Natural killer cell (primary cell): ENCODE measurements at regions not wholly inside any gene's neighbourhood (a gene's known extent, or its start where the extent isn't known, plus 50 kb on each side); places are given as distances from the start of the nearest gene placed in this dataset.

Experiments used
- ATAC-seq, 3 donors: fragments of 150-1000 bp in 2 of 3; fragments of 200-7000 bp in 1 of 3; cut with Tn5 transposase; 1 replicate in 1 of 3; 2 replicates in 2 of 3; pipeline ENCODE4 v1.10.0; 2021; ENCODE audit warnings: mild to moderate bottlenecking in 2 of 3, moderate library complexity in 2 of 3
- DNase-seq, 2 donors: peaks; one replicate each; pipeline versions ENCODE4 v3.0.0 to v3.0.0-alpha.2; 2013 to 2021; ENCODE audit warnings: mixed read lengths in 1 of 2
- H3K27ac ChIP-seq: one replicate; pipeline ENCODE4 v1.5.1; 2013; ENCODE audit warnings: mild to moderate bottlenecking, low read length
- H3K27me3 ChIP-seq: one replicate; pipeline ENCODE4 v1.6.1; 2013; ENCODE audit warnings: low read length; ENCODE audit not compliant: control insufficient read depth, insufficient read depth
- H3K36me3 ChIP-seq: one replicate; pipeline ENCODE4 v1.6.1; 2013; ENCODE audit warnings: low read length; ENCODE audit not compliant: control insufficient read depth, insufficient read depth
- H3K4me1 ChIP-seq: one replicate; pipeline ENCODE4 v1.6.1; 2013; ENCODE audit warnings: low read length; ENCODE audit not compliant: control insufficient read depth, insufficient read depth
- H3K4me3 ChIP-seq: one replicate; pipeline ENCODE4 v1.5.1; 2013; ENCODE audit warnings: low read length
- H3K9me3 ChIP-seq: one replicate; pipeline ENCODE4 v1.6.1; 2013; ENCODE audit warnings: low read length; ENCODE audit not compliant: control insufficient read depth, insufficient read depth
- H3K27ac Mint-ChIP-seq, 2 donors: one replicate each; pipeline ENCODE4 v1.8.0; 2022; ENCODE audit warnings: mild to moderate bottlenecking in 2 of 2, mixed read lengths in 2 of 2, moderate library complexity in 1 of 2
- H3K27me3 Mint-ChIP-seq, 2 donors: one replicate each; pipeline ENCODE4 v1.8.0; 2022; ENCODE audit warnings: low read depth in 2 of 2, mixed read lengths in 2 of 2
- H3K36me3 Mint-ChIP-seq: one replicate; pipeline ENCODE4 v1.8.0; 2022; ENCODE audit warnings: mixed read lengths
- H3K4me1 Mint-ChIP-seq, 2 donors: one replicate each; pipeline ENCODE4 v1.8.0; 2022; ENCODE audit warnings: mixed read lengths in 2 of 2
- H3K4me3 Mint-ChIP-seq: one replicate; pipeline ENCODE4 v1.8.0; 2022; ENCODE audit warnings: mild to moderate bottlenecking, moderate library complexity, mixed read lengths
- H3K9me3 Mint-ChIP-seq, 2 donors: one replicate each; pipeline ENCODE4 v1.8.0; 2022; ENCODE audit warnings: mixed read lengths in 2 of 2
- WGBS: methylation state at CpG from one replicate; pipeline ENCODE4 v1.1.7; 2013; ENCODE audit warnings: missing lambda C conversion rate; ENCODE audit not compliant: insufficient coverage; 5-methylcytosine and 5-hydroxymethylcytosine counted together
- intact Hi-C: fragments of 100-400 bp; cut with micrococcal nuclease; formaldehyde crosslinking; loops from one replicate; pipeline ENCODE4 v1.14.2; 2022
- TF ChIP-seq, protein P1 (sequence below): fragments of 200-600 bp; IDR thresholded peaks from one replicate; pipeline ENCODE4 v1.8.0; 2022; ENCODE audit warnings: antibody characterized with exemption

DNA sequence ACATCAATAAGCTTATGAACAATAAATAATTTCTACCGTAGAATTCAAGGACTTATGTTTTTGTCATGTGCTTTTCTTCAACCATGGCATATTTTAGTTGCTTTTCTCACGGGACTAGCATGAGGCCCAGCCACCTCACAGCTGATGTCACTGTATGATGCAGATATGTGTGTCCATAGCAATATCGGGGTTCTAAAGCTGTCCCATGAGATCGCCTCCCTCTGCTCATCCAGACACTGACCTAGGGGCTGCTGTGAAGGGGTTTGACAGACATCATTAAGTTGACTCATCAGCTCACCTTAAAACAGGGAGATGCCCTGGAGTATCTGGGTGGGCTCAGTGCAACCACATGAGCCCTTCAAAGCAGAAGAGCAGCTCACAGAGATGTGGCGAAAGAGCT is 210.3 kb upstream of the AJAP1 start:
- no peaks in the 10 kb centered on the region for H3K36me3 Mint-ChIP-seq
- H3K4me1 Mint-ChIP-seq = no peaks in the 10 kb centered on the region
- no peak overlapping the region for H3K27ac Mint-ChIP-seq

DNA sequence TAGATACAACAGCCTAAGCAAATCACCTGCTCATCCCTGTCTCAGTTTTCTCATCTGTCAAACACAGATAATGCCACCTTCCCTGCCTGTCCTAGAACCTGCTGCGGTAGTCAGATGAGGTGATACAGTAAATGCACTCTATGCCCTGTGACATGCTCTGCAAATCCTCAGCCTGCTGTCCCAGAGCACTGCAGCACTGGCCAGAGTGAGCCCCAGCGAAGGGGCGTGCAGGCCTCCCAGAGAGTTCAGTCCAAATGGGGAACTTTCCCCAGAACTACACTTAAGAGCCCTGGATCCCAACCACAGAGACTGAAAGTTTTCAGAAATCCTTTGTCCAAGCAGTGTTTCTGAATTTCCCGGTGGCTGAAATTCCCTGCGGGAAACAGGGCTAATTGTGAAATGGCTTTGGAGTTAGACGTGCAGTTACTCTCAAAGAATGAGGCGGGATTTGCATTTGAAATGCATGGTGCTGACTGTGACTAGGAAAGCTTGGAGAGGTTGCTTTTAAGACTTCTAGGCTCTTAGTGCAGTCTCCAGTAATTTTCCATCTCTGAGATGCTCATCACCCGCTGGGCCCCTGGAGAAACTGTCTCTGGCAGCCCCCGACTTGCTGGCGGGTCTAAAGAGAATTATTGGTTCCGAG is 206.5 kb upstream of the AJAP1 start:
- Histone ChIP-seq H3K27me3 (no peaks in the 10 kb centered on the region), H3K36me3 (no peaks in the 10 kb centered on the region), H3K4me3 (no peak overlapping the region), H3K4me1 (no peaks in the 10 kb centered on the region), H3K27ac (no peak overlapping the region), H3K9me3 (no peaks in the 10 kb centered on the region)
- Mint-ChIP-seq H3K27me3 (peaks cover 21 to 52% of the 10 kb centered on the region in 2 donors), H3K4me3 (no peak overlapping the region), H3K36me3 (no peaks in the 10 kb centered on the region), H3K4me1 (no peaks in the 10 kb centered on the region), H3K9me3 (no peaks in the 10 kb centered on the region), H3K27ac (no peak overlapping the region)
- DNase-seq = no peak
- TF ChIP-seq, protein P1, sequence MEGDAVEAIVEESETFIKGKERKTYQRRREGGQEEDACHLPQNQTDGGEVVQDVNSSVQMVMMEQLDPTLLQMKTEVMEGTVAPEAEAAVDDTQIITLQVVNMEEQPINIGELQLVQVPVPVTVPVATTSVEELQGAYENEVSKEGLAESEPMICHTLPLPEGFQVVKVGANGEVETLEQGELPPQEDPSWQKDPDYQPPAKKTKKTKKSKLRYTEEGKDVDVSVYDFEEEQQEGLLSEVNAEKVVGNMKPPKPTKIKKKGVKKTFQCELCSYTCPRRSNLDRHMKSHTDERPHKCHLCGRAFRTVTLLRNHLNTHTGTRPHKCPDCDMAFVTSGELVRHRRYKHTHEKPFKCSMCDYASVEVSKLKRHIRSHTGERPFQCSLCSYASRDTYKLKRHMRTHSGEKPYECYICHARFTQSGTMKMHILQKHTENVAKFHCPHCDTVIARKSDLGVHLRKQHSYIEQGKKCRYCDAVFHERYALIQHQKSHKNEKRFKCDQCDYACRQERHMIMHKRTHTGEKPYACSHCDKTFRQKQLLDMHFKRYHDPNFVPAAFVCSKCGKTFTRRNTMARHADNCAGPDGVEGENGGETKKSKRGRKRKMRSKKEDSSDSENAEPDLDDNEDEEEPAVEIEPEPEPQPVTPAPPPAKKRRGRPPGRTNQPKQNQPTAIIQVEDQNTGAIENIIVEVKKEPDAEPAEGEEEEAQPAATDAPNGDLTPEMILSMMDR = no peak
- intact Hi-C loops = no loop called here
- no peak for ATAC-seq
- WGBS = 62% methylated on average over 11 of the region's 11 CpGs

More for the DNA sequence above, 210.3 kb upstream of the AJAP1 start:
- Mint-ChIP-seq H3K9me3 (no peaks in the 10 kb centered on the region), H3K27me3 (peaks cover 21 to 59% of the 10 kb centered on the region in 2 donors), H3K4me3 (no peak overlapping the region)
- TF ChIP-seq, protein P1 = no peak
- Histone ChIP-seq H3K9me3 (no peaks in the 10 kb centered on the region), H3K4me1 (no peaks in the 10 kb centered on the region), H3K4me3 (no peak overlapping the region), H3K27ac (no peak overlapping the region), H3K27me3 (no peaks in the 10 kb centered on the region), H3K36me3 (no peaks in the 10 kb centered on the region)
- 86% methylated on average over 5 of the region's 5 CpGs for WGBS
- no peak for DNase-seq
- no peak for ATAC-seq
- intact Hi-C loops = no loop called here

DNA sequence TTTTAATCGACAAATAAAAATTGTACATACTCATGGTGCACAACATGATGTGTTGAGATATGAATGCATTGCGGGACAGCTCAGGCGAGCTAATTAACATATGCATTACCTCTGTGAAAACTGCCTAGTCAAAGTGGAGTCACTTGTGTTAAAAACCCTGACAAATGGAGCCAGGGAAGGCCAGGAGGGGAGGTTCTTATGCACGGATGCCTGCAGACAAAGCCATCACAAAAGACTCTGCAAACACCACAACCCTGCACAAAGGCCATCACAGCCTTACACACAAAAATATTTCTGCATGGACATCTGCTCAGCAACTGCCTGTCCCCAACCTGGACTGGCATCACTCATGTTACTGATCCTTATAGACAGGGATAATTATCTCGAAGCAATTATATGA is 204.4 kb upstream of the AJAP1 start:
- Histone ChIP-seq H3K4me1 (no peaks in the 10 kb centered on the region), H3K36me3 (no peaks in the 10 kb centered on the region), H3K4me3 (no peak overlapping the region), H3K27ac (no peak overlapping the region), H3K27me3 (no peaks in the 10 kb centered on the region), H3K9me3 (no peaks in the 10 kb centered on the region)
- H3K27me3 Mint-ChIP-seq = peaks cover 14 to 36% of the 10 kb centered on the region in 2 donors
- TF ChIP-seq, protein P1 = no peak
- H3K9me3 Mint-ChIP-seq = no peaks in the 10 kb centered on the region
- intact Hi-C loops = no loop called here
- H3K4me1 Mint-ChIP-seq = no peaks in the 10 kb centered on the region
- H3K4me3 Mint-ChIP-seq = no peak overlapping the region
- no peak for DNase-seq
- H3K27ac Mint-ChIP-seq = no peak overlapping the region
- 88% methylated on average over 5 of the region's 5 CpGs for WGBS
- ATAC-seq = no peak
- H3K36me3 Mint-ChIP-seq = no peaks in the 10 kb centered on the region

DNA sequence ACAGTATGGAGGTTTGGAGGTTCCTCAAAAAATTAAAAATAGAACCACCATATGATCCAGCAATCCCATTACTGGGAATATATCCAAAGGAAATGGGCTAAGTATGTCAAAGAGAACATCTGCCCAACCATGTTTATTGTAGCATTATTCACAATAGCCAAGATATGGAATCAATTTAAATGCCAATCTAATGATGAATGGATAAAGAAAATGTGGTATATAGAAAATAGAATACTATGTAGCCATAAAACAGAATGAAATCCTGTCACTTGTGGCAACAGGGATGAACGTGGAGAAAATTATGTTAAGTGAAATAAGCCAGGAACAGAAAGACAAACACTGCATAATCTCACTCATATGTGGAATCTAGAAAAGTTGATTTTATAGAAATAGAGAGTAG is 201.7 kb upstream of the AJAP1 start:
- no peak overlapping the region for H3K4me3 Mint-ChIP-seq
- no peak overlapping the region for H3K27ac Mint-ChIP-seq
- intact Hi-C loops = no loop called here
- no peaks in the 10 kb centered on the region for H3K9me3 Mint-ChIP-seq
- Histone ChIP-seq H3K9me3 (no peaks in the 10 kb centered on the region), H3K36me3 (no peaks in the 10 kb centered on the region), H3K4me3 (no peak overlapping the region), H3K27me3 (no peaks in the 10 kb centered on the region), H3K4me1 (no peaks in the 10 kb centered on the region), H3K27ac (no peak overlapping the region)
- no peaks in the 10 kb centered on the region for H3K36me3 Mint-ChIP-seq
- ATAC-seq (no peak), DNase-seq (no peak)
- TF ChIP-seq, protein P1 = no peak
- no peaks in the 10 kb centered on the region for H3K4me1 Mint-ChIP-seq
- peaks cover 2 to 10% of the 10 kb centered on the region in 2 donors for H3K27me3 Mint-ChIP-seq
- no CpG with 5 or more reads among the region's 1 CpG for WGBS
